NCI-H2171 treated with DMSO at 0.1 percent for 48 hours (cell line): ENCODE measurements at regions not wholly inside any gene's neighbourhood (a gene's known extent, or its start where the extent isn't known, plus 50 kb on each side); places are given as distances from the start of the nearest gene placed in this dataset.
A peak's percentile ranks its signal among the peaks of the same experiment; 100 is the strongest.

Experiments
- DNase-seq: peaks from one replicate; lab custom pipeline; 2025; lab: John Stamatoyannopoulos, UW

DNA sequence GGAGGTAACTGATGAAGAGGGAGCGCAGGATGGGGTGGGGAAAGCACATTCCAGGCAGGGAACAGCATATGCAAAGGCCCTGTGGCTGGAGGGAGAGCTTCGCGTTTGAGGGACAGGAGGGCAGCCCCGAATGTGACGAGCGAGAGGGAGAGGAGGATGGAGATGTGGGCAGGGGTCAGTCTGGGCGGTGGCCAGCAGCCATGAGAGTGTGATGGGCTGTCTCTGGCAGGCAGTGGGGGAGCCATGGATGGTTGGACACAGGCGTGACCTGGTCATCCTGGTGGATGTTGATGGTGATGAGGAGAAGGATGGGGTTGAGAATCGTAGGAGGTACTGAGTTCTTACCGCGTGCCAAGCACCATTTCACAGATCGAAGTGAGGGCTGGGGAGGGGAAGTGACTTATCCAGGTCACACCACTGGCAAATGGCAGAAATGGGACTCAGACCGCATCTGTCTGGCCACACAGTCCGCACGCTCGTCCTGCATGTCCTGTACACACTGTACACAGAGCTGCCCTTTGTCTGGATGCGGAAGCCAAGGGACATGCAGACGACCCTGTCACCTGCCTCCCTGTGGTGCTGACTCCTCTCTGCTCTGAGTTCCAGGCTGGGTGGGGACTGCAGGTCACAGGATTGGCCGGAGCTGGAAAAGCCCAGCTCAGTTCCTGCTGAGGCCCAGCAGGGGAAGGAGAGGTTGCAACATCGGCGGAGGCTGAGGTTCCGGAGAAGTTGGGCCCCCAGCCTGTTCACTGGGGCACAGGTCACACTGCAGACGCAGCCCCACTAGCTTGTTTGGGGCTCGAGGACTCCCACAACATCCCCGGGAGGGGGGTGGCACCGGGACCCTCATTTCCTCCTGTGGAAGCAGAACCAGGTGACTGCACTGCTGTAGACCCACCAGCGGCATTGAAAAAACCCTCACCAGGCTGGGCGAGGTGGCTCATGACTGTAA, 165.6 kb upstream of the IER5L start:
- no peak for DNase-seq

DNA sequence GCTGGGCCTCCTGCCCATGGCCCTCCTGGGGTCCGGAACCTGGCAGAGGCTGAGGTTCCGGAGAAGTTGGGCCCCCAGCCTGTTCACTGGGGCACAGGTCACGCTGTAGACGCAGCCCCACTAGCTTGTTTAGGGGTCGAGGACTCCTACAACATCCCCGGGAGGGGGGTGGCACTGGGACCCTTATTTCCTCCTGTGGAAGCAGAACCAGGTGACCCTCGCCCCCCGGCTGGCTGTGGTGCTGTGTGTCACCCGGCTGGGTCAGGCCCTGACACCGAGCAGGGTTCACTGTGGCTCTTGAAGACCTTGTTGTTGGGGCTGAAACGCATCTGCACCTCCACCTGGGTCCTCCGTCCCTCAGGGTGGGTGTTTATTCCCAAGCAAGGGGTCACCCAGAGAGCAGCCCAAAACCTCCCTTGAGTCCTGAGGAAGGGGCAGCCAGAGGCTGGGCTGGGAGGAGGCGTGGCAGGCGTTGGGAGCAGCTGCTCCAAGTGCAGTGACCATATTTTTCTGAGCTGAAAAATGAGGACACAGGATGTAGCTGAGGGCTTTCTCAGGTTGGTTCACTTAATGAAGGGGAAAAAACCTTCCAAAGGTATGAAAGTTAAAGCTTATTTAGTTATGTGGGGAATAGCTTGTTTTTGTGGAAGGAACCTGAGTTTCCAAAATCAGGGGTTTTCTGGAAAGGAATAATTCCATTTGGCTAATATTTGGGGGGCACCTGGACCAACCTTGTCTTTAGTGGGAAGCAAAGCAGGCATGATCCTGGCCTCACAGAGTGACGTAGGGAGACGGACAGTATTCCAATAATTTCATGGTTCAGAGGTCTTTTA, 164.7 kb upstream of the IER5L start:
- no peak for DNase-seq

DNA sequence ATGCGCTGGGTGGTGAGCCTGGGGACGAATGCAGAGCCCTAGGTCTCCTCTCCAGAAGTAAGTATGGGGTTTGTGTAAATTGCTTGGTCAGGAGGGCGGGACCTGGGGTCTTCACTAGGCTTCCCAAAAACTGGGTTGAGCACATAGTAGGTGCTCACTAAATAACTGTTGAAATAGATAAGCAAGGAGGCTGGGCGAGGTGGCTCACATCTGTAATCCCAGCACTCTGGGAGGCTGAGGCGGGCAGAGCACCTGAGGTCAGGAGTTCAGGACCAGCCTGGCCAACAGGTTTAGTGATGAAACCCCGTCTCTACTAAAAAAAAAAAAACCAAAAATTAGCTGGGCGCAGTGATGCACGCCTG, 163.9 kb upstream of the IER5L start:
- no peak for DNase-seq

DNA sequence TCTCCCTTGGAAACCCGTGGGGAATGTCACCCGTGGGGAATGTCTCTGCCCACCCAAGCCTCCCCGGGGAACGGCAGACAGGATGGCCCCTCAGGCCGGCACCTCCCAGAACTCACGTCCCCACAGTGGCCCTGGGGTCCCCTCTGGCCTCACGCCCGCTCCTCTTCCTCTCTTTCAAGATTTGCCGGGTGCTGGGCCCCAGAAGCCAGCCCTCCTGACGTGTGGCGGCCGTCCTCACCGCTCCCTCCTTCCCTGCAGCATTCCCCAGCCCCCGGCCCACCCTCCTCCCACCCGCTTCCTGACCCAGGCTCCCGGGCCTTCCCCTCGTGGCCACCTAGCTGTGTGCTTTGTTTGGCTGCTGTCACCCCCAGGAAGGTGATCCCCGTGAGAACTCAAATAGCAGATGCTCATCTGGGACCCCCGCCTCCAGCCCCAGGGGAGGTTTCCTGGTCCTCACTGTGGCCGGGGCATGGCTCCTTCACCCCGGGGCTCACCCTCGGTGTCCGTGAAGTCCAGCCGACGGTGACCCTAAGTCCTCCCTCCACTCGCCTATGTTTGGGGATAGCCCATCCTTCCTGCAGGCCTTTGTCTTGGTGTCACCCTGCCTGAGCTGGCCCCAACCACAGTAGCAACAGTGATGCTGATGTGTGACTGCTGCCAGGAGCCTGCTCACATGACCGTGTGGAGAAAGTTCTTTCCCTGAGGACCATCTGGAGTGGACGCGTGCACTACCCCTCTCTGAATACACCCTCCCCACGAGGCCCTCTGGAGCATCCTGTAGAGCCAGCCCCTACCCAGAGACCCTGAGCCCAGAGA, 163.3 kb upstream of the IER5L start:
- DNase-seq, result no peak

DNA sequence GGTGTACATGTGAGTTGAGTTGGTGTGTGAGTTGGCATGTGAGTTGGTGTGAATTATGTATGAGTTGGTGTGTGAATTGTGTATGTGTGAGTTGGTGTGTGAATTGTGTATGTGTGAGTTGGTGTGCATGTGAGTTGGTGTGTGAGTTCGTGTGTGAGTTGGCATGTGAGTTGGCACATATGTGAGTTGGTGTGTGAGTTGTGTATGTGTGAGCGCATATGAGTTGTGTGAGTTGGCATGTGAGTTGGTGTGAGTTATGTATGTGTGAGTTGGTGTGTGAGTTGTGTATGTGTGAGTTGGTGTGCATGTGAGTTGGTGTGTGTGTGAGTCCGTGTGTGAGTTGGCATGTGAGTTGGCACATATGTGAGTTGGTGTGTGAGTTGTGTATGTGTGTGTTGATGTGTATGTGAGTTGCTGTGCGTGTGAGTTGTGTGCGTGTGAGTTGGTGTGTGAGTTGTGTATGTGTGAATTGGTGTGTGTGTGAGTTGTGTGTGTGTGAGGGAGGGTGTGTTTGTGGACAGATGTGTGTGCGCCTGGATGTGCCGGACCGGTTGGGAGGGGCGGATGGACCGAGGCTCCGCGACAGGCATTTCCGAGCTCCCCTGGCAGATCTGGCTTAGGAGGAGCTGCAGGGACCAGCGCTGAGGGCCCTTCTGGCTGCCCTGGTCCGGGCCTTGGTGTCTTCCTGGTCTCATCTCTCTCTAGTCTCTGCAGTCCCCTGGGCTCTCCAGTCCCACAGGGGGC, 162.5 kb upstream of the IER5L start:
- no peak for DNase-seq

DNA sequence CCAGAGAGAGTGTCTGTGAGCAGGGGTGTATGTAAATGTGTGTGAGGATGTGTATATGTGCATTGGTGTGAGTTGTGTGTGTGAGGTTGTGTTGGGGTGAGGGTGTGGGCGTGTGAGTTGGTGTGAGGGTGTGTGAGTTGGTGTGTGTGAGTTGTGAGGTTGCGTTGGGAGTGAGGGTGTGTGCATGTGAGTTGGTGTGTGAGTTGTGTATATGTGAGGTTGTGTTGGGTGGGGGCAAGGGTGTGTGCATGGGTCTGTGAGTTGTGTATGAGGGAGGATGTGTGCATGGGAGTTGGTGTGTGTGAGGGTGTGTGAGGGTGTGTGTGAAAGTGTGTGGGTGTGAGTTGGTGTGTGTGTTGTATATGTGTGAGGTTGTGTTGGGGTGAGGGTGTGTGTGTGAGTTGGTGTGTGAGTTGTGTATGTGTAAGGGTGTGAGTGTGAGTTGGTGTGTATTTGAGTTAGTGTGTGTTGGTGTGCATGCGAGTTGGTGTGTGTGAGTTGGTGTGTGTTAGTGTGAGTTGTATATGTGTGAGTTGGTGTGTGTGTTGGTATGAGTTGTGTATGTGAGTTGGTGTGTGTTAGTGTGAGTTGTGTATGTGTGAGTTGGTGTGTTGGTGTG, 161.6 kb upstream of the IER5L start:
- no peak for DNase-seq

DNA sequence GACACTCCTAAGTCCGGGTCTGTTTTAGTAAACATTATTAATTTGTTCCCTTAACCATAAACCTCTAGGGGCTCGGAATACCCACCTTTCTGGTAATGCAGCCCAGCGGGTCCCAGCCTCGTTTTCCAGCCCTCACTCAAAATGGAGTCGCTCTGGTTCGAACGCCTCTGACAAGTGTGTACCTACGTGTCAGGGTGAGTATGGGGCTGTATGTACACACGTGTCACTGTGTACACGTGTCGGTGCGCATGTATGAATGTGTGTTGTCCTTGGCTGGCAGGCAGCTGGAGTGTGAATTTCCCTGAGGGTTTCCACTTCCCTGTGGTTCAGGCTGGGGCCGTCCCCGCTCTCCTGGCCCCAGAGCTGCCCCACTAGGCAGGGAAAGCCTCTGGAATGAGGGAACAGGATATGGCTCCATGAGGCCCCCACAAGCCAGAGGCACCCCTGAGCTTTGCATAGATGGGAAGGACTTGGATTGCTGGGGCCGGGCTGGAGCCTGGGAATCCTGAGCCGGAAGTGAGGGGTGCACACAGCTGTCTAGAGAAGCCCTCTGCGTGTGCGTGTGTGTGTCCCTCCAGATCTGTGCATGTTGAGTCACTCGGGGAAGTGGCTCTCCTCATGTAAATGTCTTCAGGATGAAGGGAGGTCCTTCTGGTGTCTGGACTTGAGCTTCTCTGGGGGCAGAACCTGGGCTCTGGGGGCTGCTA, 160.8 kb upstream of the IER5L start:
- DNase-seq, result no peak

DNA sequence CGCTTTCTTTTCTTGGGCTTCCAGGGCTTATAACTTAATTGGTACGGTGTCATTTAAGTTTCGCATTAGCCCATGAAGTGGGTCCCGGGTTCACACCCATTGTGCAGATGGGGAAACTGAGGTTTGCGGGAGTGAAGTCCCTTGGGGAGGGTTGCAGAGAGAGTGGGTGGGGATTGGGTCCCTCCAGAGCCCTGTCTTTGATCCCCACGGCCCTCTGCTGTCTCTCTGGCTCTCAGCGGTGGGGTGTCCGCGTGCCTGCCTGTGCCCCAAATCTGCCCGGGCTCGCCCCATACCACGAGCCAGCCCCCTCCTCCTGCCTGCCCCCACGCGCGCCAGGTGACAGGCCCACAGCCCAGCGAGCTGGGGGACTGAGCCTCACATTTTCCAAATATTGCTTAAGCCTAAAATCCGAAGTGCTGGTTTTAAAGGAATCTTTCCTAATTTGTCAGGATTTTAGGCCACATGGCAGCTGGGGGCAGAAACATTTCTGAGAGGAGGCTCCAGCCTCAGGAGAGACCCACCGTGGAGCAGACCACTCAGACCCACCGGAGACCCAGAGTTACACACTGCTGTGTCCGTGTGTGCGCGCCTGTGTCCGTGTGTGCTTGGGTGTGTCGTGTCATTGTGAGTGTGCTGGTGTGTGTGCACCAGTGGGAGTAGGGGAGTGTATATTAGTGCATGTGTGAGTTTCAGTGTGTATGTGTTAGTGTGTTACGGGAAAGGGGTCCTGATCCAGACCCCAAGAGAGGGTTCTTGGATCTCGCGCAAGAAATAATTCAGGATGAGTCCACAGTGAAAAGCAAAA, 159.5 kb upstream of the IER5L start:
- no peak for DNase-seq

DNA sequence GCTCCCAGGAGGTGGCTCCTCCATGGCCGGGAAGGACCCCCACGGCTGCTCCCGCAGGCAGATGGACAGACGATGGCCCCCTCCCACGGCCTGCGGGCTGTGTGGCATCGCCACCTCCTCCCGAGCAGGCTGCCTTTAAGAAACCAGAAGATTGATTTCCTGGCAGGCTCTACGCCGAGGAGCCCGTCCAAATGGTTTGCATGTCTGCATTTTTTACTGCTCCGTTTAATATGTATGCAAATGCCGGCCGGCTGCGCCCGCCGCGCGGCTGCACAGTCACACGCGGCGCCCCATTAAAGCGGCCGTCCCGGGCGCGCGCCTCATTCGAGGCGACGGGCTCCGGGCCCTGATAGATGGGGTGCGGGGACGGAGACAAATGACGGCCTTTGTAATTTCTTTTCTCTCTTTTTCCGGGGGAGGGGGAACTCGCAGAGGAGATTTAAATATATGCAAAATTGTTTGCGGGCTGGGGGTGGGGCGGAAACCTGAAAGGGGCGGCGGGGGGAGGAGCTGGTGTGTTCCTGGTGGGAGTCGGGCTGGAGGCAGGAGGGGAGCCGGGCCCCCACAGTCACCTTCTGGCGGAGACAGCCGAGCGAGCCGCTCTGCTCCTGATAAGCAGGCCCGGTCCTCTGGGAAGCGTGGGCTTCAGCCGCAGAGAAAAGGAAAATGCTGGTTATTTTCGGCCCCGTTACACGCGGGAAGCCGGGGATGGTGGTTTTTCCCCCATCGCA, 158.7 kb upstream of the IER5L start:
- no peak for DNase-seq

DNA sequence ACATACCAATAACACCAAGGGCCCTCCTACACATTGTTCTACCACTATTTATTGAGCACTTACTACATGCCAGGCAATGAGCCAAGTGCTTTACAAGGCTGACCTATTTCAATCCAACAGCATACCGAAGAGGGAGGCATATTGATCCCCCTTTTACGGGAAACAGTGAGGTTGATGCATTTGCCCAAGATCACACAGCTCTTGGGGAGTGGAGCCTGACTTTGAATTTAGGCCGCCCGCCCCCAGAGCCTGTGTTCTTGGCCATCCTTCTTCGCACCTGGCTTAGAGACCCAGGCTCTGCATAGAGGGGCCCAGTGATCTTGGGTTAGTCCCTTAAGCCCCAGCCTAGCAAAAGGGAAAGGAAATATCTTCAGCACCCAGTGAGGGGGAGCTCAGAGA, 158.1 kb upstream of the IER5L start:
- DNase-seq, result no peak

DNA sequence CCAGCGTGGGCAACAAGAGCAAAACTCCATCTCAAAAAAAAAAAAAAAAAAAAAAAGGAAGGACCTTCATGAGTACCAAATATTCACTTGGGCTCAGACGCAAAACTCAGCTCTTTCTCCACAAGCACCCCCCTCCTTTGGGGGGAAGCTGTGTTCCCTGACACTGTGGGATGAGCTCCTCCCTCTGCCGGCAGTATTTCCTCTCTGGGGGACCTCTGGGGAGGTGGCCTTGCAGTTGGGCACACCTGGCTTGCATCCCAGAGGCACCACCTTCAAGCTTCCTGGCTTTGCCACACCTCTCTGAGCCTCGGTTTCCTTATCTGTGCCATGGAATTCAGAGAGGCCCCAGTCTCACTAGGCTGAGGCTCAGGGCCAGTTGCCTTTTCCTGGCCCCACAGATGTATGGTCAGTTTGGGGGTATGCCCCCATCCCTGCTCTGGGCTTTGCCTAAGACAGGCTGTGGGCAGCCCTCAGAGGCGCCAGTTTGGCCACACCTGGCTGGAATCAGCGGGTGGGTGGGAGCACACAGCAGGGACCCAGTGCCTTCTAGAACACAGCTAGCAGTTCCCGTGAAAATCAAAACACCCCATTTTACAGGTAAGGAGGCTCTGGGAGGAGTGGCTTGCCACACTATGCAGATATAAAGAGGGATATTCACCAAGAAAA, 157.5 kb upstream of the IER5L start:
- DNase-seq, result no peak

DNA sequence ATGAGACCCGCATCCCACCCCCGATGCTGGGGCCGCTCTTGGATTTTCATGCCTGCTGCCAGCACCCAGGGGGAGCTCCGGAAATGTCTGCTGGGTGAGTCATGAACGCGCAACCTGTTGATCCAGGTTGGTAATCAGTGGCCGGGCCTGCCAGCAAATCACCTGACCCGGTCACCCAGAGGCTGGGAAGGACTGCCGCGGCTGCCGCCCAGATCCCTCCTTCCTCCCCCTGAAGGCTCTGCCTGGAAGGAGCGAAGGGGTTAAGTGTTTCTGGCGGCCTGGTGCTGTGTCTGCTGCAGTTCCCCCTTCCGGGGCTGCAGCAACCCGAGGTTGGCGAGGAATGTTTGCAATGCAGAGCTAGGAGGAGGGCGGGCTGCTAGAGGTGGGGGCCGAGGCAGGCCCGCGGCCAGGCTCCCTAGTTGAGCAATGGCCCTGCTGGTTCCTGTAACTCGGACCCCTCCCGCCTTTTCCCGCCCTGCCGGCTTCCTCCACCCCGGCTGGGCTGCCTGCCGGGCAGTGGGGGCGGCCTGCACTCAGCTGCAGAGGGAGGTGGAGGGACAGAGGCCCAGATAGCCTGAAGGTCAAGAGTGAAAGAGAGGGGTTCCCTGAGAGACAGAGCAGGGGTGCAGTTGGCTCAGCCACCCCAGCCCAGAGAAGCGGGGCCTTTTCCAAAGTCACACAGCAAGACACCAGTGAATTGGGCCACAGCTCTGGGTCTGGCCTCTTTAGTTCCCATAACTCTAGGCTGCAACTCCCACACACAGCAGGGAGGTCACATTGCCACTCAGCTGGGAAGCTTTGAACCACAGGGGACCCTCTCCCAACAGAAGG, 156.3 kb upstream of the IER5L start:
- DNase-seq, result peak; percentile 69

DNA sequence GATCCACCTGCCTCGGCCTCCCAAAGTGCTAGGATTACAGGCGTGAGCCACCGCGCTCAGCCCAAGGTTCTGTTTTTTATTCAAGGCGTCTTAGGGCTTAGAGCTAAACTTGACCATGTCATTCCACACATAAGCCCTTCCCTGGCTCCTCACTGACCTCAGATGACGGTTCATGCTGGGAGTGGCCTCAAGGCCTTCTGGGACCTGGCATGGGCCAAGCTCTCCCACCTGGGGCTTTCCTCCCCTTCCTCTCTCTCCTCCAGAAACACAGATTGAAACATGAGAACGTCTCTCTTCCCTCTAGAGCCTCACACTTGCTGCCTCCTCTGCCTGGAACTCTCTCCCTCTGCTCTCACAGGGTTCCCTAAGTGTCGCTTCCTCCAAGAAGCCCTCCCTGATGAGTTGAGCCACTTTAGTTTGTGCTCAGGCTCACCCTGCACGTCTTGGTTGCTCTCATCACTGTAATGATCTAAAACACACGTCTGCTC, 155.6 kb upstream of the IER5L start:
- DNase-seq, result peak; percentile 69

DNA sequence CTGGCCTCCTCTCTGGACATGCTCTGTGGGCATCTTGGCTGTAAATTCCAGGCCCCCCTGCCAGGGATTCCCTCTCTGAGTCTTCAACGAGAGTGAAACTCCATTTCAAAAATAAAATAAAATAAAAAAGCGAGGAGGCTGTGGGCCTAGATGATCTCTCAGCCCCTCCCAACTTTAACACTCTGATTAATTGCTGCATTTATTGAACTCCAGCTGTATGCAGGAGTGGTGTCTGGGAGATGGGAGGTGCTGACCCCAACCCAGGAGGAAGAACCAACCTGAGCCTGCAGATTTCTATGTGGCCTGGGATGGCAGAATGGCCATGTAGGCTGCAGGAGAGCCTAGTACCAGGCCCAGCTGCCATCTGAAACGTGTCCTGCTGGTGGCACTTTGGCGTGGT, 154.5 kb upstream of the IER5L start:
- DNase-seq, result no peak

DNA sequence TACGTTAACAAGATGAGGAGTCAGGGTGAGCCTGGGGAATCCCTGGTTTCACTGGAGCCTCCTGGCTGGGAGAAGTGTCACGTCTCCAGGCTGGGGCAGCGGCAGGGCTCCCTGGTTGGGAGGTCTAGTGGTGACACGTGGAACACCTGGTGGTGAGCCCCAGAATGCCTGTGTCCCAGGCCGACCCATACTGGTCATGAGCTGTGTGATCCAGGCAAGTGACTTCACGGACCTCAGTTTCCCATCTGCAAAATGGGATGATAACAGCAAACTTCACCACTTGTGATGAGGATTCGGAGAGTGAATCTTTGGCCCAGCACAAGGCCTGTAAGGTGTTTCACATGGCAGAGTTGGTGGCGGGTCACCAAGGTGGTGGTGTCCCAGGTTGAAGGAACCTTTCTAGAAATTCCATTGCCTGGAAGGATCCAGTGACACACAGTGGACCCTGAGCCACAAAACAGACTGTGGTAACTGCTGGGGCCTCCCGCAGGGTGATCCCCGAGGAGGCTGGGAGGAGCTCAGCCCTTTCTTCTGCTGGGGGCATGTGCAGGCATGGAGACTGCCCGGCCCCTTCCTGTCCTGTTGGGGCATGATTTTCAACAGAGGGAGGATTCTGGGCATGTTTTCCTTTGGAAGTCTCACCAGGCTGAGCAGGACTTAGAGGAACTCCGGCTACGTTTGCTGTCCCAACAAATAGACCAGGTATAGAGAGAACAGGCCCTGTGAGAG, 153.9 kb upstream of the IER5L start:
- peak; percentile 60 for DNase-seq

DNA sequence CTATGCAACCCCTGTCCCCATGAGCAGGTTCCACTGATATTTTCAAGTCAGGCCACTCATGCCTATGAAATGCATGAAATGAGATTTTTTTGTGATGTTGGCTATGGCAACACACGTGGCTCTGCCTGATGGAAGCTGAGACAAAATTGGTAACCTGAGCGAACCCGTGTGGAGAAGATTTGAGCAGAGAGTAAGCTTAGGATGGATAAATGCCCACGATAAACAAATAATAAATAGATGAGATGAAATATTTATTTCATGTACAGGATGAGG, 153.4 kb upstream of the IER5L start:
- no peak for DNase-seq
